Left colon (tissue), 2 donors: ENCODE measurements at regions not wholly inside any gene's neighbourhood (a gene's known extent, or its start where the extent isn't known, plus 50 kb on each side); places are given as distances from the start of the nearest gene placed in this dataset.

Experiments
- ATAC-seq: fragments of 200-7000 bp; cut with Tn5 transposase; one replicate; pipeline ENCODE4 v1.9.1; 2020; ENCODE audit warnings: mild to moderate bottlenecking, moderate library complexity
- DNase-seq, 2 donors: peaks; one replicate each; pipeline ENCODE4 v3.0.0-alpha.2; 2020
- intact Hi-C, 2 donors: fragments of 100-400 bp; cut with DNase I in 1 of 2; cut with micrococcal nuclease in 1 of 2; formaldehyde crosslinking; loops; one replicate each; pipeline versions ENCODE4 v1.11.2 to v1.14.0; 2022; cut with DNase I, micrococcal nuclease
- donor health status: DM: no; HTN: no; CAD: no.
- donor health status: DM: yes; HTN: yes; CAD: no.

DNA sequence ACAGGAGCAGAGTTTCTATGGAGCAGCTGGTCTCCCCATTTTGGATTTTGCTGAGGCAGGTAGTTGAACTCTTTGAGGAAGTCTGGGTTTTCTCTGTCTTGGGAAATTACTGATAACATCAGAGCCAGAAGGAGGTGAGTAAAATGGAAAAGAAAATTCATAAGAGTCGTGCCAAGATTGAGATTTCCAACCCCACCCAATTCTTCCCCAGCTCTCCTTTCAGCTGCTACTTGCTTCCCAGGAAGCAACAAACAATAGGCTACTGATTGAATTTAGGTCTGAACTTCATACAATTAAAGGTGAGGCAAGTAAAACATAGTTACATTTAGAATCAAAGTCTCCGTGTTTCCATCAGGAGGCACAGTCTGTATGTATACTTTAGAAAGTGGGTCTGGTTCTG is 54.6 kb upstream of the EOLA2 start:
- DNase-seq (no peak), ATAC-seq (no peak)
- intact Hi-C loops, result no loop called here

DNA sequence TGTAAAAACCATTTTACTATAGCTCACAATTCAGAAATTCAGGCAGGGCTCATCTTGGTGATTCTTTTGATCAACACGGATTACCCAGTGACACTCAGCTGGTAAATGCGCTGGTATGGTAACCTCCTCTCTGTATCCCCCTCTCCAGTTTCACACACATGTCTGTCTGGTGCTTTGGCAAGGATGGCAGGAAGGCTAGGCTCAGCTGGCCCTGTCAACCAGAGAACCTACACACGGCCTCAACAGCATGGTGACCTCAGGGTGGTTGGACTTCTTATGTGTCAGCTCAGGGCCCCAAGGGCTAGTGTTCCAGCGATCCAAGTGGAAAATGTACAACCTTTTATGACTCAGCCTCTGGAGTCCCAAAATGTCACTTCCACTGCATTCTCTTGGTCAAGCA is 55.7 kb upstream of the EOLA2 start:
- intact Hi-C loops, result no loop called here
- DNase-seq, result no peak
- ATAC-seq, result no peak

DNA sequence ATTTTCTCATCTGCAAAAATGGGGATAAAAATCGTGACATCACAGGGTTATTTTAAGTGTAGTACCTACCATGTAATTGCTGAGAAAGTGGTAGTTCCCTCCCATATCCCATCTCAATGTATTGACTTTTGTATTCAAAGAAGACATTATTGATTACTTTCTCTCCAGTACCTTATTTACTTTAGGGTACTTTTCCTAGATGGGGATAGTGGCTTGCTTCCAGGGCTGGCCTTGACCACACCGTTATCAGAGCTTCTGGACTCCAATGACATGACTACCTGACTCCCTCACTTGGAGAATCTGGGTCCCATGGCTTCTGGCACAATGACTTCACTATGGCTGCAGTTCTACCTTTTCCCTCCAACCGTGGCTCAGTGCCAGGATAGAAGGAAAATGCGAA is 58.2 kb upstream of the EOLA2 start:
- DNase-seq (no peak), ATAC-seq (no peak)
- intact Hi-C loops, result no loop called here

DNA sequence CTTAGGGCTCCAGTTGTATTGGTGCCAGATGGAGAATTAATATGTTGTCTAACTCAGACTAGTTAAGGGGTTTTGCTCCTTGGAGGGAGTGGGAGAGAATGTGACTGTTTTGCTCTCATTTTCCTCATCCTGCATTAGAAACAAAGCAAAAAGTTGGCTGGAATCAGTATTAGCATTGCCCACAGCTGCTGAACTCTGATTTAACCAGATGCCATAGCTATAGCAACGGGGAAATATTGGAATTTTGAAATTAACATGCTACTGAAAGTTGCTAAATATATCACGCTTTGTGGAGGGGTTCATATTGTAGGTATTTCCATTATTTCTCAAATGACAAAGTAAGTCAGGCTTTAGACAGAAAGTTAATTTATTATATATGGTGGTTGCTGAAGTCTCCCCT is 66.7 kb upstream of the EOLA2 start:
- intact Hi-C loops, result no loop called here
- DNase-seq (no peak), ATAC-seq (no peak)

DNA sequence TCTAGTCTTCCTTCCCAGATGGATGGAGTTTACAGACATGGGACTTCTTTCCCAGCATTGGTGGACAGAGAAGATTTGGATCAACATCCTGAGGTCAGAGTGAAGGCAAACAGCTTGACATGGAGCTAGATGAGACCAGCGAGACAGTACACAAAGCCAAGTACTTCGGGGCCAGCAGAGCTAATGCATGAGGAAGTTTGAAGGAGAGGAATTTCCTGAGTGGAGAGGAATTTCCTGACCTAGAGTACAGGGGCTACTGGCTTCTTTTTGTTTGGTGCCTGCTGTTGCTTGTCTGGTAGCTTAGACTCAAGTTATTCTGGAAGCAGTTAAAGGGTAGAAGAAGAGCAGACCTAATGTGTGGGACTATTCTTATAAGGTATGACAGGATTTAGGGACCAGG is 69.1 kb upstream of the EOLA2 start:
- no peak for DNase-seq
- intact Hi-C loops, result no loop called here
- ATAC-seq, result no peak

DNA sequence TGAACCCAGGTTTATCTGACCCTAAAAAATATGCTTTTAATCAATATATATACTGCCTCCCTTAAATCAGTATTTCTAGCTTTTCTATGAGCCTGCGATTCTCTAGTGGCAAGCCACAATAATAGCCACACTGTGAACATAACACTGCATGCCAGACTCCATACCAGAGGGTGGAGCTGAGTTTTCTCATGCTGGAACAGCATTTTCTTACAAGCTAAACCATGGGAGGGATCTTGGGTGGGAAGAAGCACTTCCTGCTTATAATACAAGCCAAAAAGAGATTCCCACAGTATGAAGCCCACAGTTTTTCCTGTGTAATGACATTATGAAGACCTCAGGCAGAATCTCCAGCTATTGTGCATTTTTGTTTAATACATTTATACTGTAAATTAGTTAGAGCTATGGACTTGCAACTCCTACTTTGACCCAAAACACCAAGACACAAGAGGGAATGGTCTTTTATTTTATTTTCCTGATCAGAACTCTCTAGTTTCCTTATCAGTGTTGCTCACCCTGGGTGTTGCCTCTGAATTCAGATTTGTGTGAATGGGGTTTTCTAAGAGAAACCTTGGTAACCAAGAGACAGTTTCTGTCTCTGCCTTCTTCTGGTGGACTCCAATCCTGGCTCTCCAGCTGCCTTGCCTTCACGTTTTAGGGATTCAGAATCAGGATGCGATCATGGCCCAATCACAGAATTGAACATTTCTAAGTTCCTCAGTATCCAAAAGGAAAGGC is 74.5 kb upstream of the EOLA2 start:
- DNase-seq (no peak), ATAC-seq (no peak)
- intact Hi-C loops, result no loop called here

DNA sequence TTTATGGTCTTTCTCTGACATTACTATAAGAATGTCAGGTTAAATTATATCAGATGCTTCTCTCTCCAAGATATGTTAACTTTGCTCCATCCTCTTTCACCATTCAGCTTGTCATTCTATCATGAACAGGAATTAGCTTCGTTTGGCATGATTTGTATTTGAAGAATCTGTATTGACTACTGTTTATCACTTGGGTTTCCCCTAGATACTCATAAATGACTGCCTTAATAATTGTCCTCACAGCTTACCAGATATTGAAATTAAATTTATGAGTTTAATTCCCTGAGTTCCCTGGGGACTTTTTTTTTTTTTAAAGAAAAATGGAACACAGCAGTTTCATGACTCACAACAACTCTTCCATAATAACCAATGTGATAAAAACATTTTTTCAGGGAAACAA is 76.2 kb upstream of the EOLA2 start:
- intact Hi-C loops, result no loop called here
- ATAC-seq, result no peak
- no peak for DNase-seq

DNA sequence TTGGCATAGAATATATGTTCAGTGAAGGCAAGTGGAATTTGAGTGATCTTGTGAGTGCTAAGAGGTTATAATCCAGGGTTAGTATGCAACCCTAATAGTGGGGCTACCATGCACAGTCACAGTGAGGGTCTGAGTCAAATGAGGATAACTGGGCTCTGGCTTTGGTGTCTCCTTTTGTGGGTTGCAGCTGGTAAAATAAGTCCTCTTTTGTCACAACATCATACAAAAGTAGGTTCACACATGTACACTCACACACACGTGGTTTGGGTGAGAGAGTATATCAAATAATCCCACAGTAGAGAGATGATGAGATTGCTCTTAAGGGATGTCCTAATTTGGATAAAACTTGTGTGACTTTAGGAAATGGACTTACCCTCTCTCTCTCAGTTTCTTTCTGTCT is 79.6 kb upstream of the EOLA2 start:
- no peak for DNase-seq
- intact Hi-C loops, result no loop called here
- ATAC-seq, result no peak

DNA sequence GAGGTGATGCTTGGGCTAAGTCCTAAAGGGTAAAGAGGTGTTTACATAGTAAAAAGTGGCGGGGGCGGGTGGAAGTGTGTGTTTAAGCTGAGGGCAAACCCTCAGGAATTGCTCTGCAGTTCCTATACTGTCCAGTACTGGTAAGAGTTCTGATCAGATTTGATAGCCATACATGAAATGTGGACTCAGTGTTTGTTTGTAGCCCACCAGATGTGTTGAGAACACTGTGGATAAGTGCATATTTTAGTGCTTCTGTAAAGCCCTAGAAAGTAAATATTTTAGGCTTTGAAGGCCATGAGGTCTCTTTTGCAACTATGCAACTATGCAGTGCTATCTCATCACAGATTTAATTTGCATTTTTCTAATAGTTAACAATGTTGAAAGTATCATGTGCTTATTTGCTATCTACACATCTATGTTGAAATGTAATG is 80.7 kb upstream of the EOLA2 start:
- intact Hi-C loops, result no loop called here
- no peak for DNase-seq
- no peak for ATAC-seq

DNA sequence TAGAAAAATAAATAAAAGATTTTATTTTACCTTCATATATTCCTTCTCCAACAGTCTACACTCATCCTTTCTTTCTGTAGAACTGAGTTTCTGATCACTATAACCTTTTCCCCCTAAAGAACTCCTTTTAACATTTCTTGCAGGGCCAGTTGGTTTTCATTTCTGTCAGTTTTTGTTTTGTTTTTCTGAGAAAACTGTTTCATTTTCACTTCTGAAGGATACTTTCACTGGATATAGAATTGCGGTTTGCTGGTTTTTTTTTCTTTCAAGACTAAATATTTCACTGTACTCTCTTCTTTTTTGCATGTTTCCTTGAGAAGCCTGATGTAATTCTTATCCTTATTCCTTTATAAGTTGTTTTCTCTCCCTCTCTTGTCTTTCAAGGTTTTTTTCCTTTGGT is 90.4 kb upstream of the EOLA2 start:
- intact Hi-C loops, result no loop called here
- DNase-seq (no peak), ATAC-seq (no peak)

DNA sequence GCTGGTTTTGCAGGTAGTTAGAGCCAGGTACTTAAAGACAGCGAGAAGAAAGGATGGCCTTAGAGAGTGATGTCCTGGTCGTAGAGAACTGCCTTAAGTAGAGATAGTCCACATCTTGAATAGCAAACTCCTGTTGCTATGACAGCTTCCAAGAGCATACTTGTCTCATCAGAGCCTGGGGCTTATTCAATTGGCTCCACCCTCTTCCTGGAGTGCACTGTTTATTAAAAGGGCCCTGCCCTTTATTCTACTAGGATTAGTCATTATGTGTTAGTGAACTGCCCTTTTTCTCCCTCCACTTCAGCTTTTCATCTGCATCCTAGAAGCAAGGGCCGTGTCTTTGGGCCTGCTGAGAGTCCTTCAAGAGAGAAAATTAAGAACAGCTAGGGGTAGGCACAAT is 94.5 kb upstream of the EOLA2 start:
- intact Hi-C loops, result no loop called here
- no peak for DNase-seq
- peak; percentile 43 for ATAC-seq

DNA sequence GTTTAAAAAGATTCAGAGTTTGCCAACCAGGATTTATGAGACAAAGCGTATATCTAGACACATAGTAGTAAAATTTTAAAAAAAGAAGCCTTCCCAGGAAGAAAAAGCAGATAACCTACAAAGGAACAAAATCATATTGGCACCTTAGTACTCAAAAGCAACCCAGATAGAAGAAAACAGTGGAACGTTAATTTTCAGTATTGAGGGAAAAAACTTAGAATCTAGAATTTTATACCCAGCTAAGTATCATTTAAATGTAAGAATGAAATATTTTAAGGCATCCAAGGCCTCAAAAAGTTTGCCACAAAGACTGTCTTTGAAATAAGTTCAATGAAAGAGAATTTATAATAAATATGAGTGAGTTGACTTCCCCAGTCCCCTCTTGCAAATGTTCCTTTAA is 96.5 kb upstream of the EOLA2 start:
- intact Hi-C loops, result no loop called here
- ATAC-seq (no peak), DNase-seq (no peak)

DNA sequence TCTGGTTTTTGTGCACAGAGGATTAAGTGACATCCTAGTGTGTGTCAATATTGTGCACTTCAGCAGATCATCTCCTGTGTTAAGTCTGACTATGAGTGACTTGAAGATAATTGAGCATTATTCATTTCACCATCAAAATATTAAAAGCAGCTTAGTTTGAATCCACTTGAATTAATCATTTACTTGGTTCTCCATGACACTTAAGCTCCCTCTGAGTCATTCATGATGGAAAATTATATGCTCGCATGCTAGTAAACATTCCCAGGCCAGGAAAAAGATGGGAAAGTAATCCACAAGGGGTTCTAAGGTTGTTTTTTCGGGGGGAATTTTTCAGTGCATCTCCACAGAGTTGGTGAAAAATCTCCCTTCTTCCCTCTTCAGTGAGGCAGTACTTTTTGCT is 97.2 kb upstream of the EOLA2 start:
- intact Hi-C loops, result no loop called here
- DNase-seq (no peak), ATAC-seq (peak; percentile 29)

DNA sequence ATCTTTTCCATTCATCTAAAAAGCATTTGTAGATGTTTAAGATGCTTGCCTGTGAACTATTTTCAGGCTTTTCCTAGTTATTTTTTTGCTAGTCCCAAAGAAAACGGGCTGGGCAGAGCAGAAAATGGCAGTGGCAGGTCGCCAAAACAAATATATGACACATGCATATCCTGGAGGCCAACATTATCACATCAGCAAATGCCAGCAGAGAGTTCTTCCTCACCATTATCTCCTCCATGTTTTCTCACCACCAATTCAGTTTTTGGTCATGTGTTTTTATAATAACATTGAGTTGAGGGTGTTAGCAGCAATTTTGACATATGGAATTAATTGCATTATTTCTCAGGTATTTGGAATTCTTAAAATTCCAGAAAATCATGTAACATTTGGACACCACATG is 97.9 kb upstream of the EOLA2 start:
- intact Hi-C loops, result no loop called here

DNA sequence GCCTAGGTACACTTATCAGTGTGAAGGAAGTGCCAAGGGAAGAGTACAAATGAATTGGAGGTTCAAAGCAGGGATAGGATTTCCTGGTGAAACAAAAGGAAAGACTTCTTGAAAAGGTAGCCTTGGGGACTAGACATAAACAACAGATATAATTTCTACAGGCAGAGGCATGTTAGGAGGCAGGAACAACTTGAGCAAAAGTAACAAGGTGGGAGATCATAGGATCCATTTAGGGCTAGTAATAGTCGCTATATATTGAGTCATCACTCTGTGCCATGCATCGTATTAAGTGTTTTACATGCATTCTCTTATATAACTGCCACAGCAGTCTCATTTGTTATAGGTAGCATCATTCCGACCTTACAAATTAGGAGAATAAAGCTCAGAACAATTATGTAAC is 98.3 kb upstream of the EOLA2 start:
- DNase-seq (no peak), ATAC-seq (peak; percentile 28)
- intact Hi-C loops, result no loop called here

More for the DNA sequence above, 97.9 kb upstream of the EOLA2 start:
- DNase-seq (peak; percentile 13 to 25), ATAC-seq (peak; percentile 68)

DNA sequence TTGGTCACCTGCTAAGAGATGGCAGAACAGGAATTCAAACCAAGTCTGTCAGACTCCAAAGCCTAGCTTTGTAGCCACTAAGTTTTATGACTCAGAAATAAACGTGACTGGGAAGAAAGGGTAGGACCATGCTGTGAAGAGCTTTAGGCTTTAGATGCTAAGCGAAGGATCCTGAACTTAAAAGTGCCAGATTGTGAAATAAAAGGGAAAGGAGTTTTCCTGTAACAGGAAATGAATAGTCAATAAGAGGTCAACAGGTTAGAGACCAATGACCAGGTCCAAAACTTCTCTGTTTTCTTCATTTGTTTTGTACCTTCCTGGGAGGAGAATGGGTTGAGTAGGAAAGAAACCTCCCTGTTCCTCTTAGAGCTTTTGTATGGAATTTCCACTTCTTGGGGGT is 98.8 kb upstream of the EOLA2 start:
- DNase-seq (no peak), ATAC-seq (no peak)
- intact Hi-C loops, result no loop called here

DNA sequence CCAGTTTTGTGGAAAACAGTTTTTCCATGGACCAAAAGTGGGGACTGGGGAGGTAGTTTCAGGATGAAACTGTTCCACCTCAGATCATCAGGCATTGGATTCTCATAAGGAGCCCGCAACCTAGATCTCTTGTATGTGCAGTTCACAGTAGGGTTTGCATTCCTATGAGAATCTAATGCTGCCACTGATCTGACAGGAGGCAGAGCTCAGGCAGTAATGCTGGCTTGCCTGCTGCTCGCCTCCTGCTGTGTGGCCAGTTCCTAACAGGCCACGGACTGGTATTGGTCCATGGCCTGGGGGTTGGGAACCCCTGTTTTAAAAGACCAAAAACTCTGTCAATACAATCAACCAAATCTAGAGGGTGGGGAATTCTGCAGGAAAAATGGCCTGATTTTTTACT is 100.0 kb upstream of the EOLA2 start:
- intact Hi-C loops, result no loop called here
- DNase-seq, result no peak
- no peak for ATAC-seq

DNA sequence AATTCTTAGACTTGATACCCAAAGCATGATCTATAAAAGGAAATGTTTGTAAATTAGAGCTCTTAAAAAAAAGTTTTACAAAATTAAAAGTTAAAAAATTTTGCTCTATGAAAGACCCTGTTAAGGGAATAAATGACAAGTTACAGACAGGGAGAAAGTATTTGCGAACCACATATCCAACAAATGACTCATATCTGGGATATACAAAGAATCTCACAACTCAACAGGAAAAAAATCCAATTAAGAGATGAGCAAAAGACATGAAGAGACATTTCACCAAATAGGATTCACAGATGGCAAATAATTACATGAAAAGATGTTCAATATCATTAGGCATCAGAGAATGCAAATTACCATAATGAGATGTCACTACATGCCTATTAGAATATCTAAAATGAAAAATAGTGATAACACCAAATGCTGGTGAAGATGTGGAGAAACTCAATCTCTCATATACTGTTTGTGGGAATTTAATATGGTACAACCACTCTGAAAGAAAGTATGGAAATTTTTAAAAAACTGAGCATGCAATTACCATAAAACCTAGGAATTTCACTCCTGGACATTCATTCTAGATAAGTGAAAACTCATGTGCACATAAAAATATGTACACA is 100.8 kb upstream of the EOLA2 start:
- ATAC-seq, result no peak
- no peak for DNase-seq
- intact Hi-C loops, result no loop called here

DNA sequence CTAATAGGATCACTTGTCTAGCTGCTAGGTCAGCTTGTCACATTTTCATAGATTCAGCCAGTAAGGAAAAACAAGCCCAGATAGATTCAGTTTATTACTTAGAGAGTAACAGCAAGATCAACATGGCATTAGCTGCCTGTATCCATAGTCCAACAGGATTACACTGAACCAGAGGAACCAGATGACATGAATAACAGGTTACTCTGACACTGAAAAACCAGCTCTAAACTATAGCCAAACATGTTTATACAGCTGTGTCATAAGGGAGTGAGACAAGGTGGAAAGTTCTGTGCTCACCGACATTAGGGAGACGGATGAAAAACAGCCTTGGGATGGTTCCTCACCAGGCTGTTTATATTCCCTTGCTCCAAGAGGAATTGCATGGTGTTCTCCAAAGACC is 102.9 kb upstream of the EOLA2 start:
- no peak for DNase-seq
- ATAC-seq, result no peak
- intact Hi-C loops, result no loop called here

DNA sequence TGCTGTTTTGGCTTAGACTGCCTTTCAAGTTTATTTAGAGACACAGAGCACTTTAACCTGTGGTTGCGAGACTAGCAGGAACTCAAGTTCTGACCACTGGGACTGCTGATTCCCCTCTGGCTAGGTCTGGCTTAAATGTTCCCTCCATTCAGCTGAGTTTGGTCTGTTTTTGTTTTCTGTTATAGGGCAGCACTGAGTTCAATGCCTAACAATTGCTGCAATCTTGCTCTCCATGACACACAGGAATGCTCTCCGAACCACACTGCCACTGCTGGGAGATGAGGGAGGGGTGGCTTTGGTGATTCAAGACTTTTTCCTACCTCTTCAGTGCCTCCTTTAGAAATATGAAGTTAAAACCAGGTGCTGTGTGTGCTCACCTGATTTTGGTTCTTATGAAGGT is 106.3 kb upstream of the EOLA2 start:
- no peak for DNase-seq
- ATAC-seq, result no peak

DNA sequence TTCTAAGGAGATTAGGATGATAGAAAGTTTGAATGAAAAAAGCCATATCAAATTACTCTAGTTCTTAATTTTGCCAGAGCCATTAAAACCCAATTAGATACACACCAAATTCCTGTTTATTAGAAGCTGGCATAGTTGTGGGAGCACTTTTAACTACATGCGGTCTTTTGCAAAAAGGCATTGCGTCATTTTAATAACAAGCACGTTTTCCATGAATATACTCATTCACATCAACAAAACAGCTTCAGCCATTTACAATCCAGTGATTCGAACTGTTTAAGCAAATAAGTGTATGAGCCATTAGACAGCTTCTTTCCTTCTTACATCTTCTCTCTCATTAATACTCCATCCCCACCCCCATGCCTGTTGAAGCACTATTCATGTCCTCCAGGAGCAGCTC is 109.5 kb upstream of the EOLA2 start:
- DNase-seq (no peak), ATAC-seq (no peak)
- intact Hi-C loops, result no loop called here

More for the DNA sequence above, 106.3 kb upstream of the EOLA2 start:
- intact Hi-C loops, result no loop called here
